DOHH2 (cell line): ENCODE measurements at regions not wholly inside any gene's neighbourhood (a gene's known extent, or its start where the extent isn't known, plus 50 kb on each side); places are given as distances from the start of the nearest gene placed in this dataset.
"Not testable (repeated sequence)": the region's sequence is repeated elsewhere in the genome, so short reads cannot be mapped to it uniquely, and the experiment has no call there.

ENCODE experiments used
- H3F3A ChIP-seq: fragments of 200-600 bp; sonication (generic), shearing (Covaris generic); 2 replicates; pipeline ENCODE4 v1.6.0; 2016; ENCODE audit warnings: antibody characterized with exemption, mild to moderate bottlenecking; ENCODE audit not compliant: control insufficient read depth, insufficient read depth
- H3K27ac ChIP-seq: fragments of 200-600 bp; sonication (generic); 2 replicates; pipeline ENCODE4 v1.5.1; 2014; ENCODE audit warnings: low read depth, mild to moderate bottlenecking, low read length, moderate library complexity
- H3K27me3 ChIP-seq: fragments of 200-600 bp; sonication (generic); 2 replicates; pipeline ENCODE4 v1.6.1; 2014; ENCODE audit warnings: mild to moderate bottlenecking, low read length, mixed read lengths; ENCODE audit not compliant: control insufficient read depth
- H3K36me3 ChIP-seq: fragments of 200-600 bp; sonication (generic); 2 replicates; pipeline ENCODE4 v1.6.1; 2014; ENCODE audit warnings: mild to moderate bottlenecking, low read length, moderate library complexity, mixed read lengths; ENCODE audit not compliant: control insufficient read depth
- H3K4me1 ChIP-seq: fragments of 200-600 bp; sonication (generic); 2 replicates; pipeline ENCODE4 v1.6.1; 2014; ENCODE audit warnings: mild to moderate bottlenecking, low read length, mixed read lengths; ENCODE audit not compliant: control insufficient read depth
- H3K4me2 ChIP-seq: fragments of 200-600 bp; sonication (generic); 2 replicates; pipeline ENCODE4 v1.6.0; 2014; ENCODE audit warnings: mild to moderate bottlenecking, low read length, moderate library complexity
- H3K4me3 ChIP-seq: fragments of 200-600 bp; sonication (generic); 2 replicates; pipeline ENCODE4 v1.5.1; 2014; ENCODE audit warnings: mild to moderate bottlenecking, low read length, mixed read lengths
- H3K79me2 ChIP-seq: fragments of 200-600 bp; sonication (generic); 2 replicates; pipeline ENCODE4 v1.6.1; 2014; ENCODE audit warnings: mild to moderate bottlenecking, low read length, mixed read lengths; ENCODE audit not compliant: control insufficient read depth
- H3K9me2 ChIP-seq: fragments of 200-600 bp; sonication (generic); replicated peaks from 2 replicates; pipeline ENCODE4 v1.6.1; 2014; ENCODE audit warnings: mild to moderate bottlenecking, low read length, mixed read lengths; ENCODE audit not compliant: control insufficient read depth
- H3K9me3 ChIP-seq: fragments of 200-600 bp; sonication (generic); 2 replicates; pipeline ENCODE4 v1.6.1; 2014; ENCODE audit warnings: antibody characterized with exemption, low read length, mixed read lengths; ENCODE audit not compliant: control insufficient read depth, insufficient read depth
- H4K20me1 ChIP-seq: fragments of 200-600 bp; sonication (generic); 2 replicates; pipeline ENCODE4 v1.6.0; 2014; ENCODE audit warnings: low read depth, mild to moderate bottlenecking, antibody characterized with exemption, low read length, moderate library complexity; ENCODE audit not compliant: control insufficient read depth, insufficient read depth
- CTCF ChIP-seq: fragments of 200-600 bp; sonication (generic); IDR thresholded peaks from one replicate; pipeline ENCODE4 v1.5.1; 2014; ENCODE audit warnings: antibody characterized with exemption, mild to moderate bottlenecking, low read depth, low read length; ENCODE audit not compliant: poor library complexity, severe bottlenecking
- EZH2phosphoT487 ChIP-seq: fragments of 200-600 bp; sonication (generic); IDR thresholded peaks from 2 replicates; pipeline ENCODE4 v1.6.1; 2017; ENCODE audit warnings: borderline replicate concordance, mild to moderate bottlenecking, antibody characterized with exemption, low read length, moderate library complexity, mixed read lengths

- no peak overlapping the region for H3K27ac ChIP-seq
Observed at GRCh38 chr5:125981016-125981415, 442.2 kb upstream of the GRAMD2B start.

GRCh38 chr5:125987677-125988255, 435.4 kb upstream of the GRAMD2B start:
- Histone ChIP-seq H3K27me3 (no peaks in the 10 kb centered on the region), H3F3A (no peaks in the 10 kb centered on the region), H3K27ac (no peak overlapping the region), H3K36me3 (no peaks in the 10 kb centered on the region), H3K4me1 (no peaks in the 10 kb centered on the region), H3K9me2 (no peaks in the 10 kb centered on the region), H3K4me2 (no peak overlapping the region), H3K79me2 (no peaks in the 10 kb centered on the region), H3K9me3 (no peaks in the 10 kb centered on the region), H4K20me1 (no peaks in the 10 kb centered on the region), H3K4me3 (no peak overlapping the region)
- no peak for TF ChIP-seq CTCF
- no peak for TF ChIP-seq EZH2phosphoT487

More at GRCh38 chr5:125981016-125981415, 442.2 kb upstream of the GRAMD2B start:
- TF ChIP-seq CTCF (no peak), EZH2phosphoT487 (no peak)
- Histone ChIP-seq H3K9me3 (no peaks in the 10 kb centered on the region), H3K4me2 (no peak overlapping the region), H4K20me1 (no peaks in the 10 kb centered on the region), H3K27me3 (no peaks in the 10 kb centered on the region), H3K9me2 (no peaks in the 10 kb centered on the region), H3K4me3 (no peak overlapping the region), H3F3A (no peaks in the 10 kb centered on the region), H3K4me1 (no peaks in the 10 kb centered on the region), H3K36me3 (no peaks in the 10 kb centered on the region), H3K79me2 (no peaks in the 10 kb centered on the region)

- Histone ChIP-seq H3K9me2 (no peaks in the 10 kb centered on the region), H3K79me2 (no peaks in the 10 kb centered on the region), H3F3A (no peaks in the 10 kb centered on the region), H3K4me2 (no peak overlapping the region), H3K9me3 (no peaks in the 10 kb centered on the region), H4K20me1 (no peaks in the 10 kb centered on the region), H3K4me3 (no peak overlapping the region), H3K27ac (no peak overlapping the region), H3K36me3 (no peaks in the 10 kb centered on the region), H3K4me1 (no peaks in the 10 kb centered on the region), H3K27me3 (no peaks in the 10 kb centered on the region)
- TF ChIP-seq EZH2phosphoT487 (no peak), CTCF (no peak)
Observed at GRCh38 chr5:125992050-125992449, 431.2 kb upstream of the GRAMD2B start.

- H3K4me1 ChIP-seq, H3K36me3 ChIP-seq, H4K20me1 ChIP-seq, H3K4me2 ChIP-seq, H3F3A ChIP-seq, H3K9me3 ChIP-seq, H3K4me3 ChIP-seq, H3K27ac ChIP-seq, H3K9me2 ChIP-seq, H3K79me2 ChIP-seq, H3K27me3 ChIP-seq: not testable (repeated sequence)
Observed at GRCh38 chr5:125999271-126000030, 423.8 kb upstream of the GRAMD2B start.
